Ectodermal cell (in vitro differentiated cells): ENCODE measurements at regions not wholly inside any gene's neighbourhood (a gene's known extent, or its start where the extent isn't known, plus 50 kb on each side); places are given as distances from the start of the nearest gene placed in this dataset.
"Not testable (repeated sequence)": the region's sequence is repeated elsewhere in the genome, so short reads cannot be mapped to it uniquely, and the experiment has no call there.

Source experiments
- H3K27ac ChIP-seq: 2 replicates; pipeline ENCODE4 v1.7.0; 2013; ENCODE audit warnings: mild to moderate bottlenecking, low read depth, low read length; ENCODE audit not compliant: insufficient read depth, poor library complexity, severe bottlenecking
- H3K27me3 ChIP-seq: 2 replicates; pipeline ENCODE4 v1.7.0; 2013; ENCODE audit warnings: mild to moderate bottlenecking, low read length; ENCODE audit not compliant: insufficient read depth, control insufficient read depth, poor library complexity, severe bottlenecking
- H3K36me3 ChIP-seq: one replicate; pipeline ENCODE4 v1.7.0; 2013; ENCODE audit warnings: low read length; ENCODE audit not compliant: control insufficient read depth, insufficient read depth
- H3K4me1 ChIP-seq: one replicate; pipeline ENCODE4 v1.7.0; 2013; ENCODE audit warnings: low read length; ENCODE audit not compliant: control insufficient read depth, insufficient read depth
- H3K4me3 ChIP-seq: 2 replicates; pipeline ENCODE4 v1.7.0; 2013; ENCODE audit warnings: low read depth, low read length, control low read depth; ENCODE audit not compliant: insufficient read depth
- H3K9me3 ChIP-seq: 2 replicates; pipeline ENCODE4 v1.7.0; 2013; ENCODE audit warnings: mild to moderate bottlenecking, low read length, moderate library complexity; ENCODE audit not compliant: control insufficient read depth
- WGBS, 2 experiments: methylation state at CpG; one replicate each; pipeline ENCODE4 v1.1.7; 2013; ENCODE audit warnings: missing lambda C conversion rate in 2 of 2; 5-methylcytosine and 5-hydroxymethylcytosine counted together

GRCh38 chr1:117732065-117732797 lies 126.4 kb downstream of the TENT5C start:
- Histone ChIP-seq H3K4me1 (no peaks in the 10 kb centered on the region), H3K9me3 (no peaks in the 10 kb centered on the region), H3K27ac (no peak overlapping the region), H3K27me3 (no peaks in the 10 kb centered on the region), H3K36me3 (no peaks in the 10 kb centered on the region), H3K4me3 (no peak overlapping the region)
- 90 to 94% methylated on average over 4 of the region's 4 CpGs for WGBS, 2 experiments

- 92% methylated on average over 7 of the region's 7 CpGs for WGBS, 2 experiments
- no peak overlapping the region for H3K4me3 ChIP-seq
These were observed 127.1 kb downstream of the TENT5C start for GRCh38 chr1:117732956-117733355.

GRCh38 chr1:117734403-117734802 lies 128.6 kb downstream of the TENT5C start:
- H3K4me3 ChIP-seq = no peak overlapping the region

More at GRCh38 chr1:117732956-117733355, 127.1 kb downstream of the TENT5C start:
- Histone ChIP-seq H3K4me1 (no peaks in the 10 kb centered on the region), H3K9me3 (no peaks in the 10 kb centered on the region), H3K27me3 (no peaks in the 10 kb centered on the region), H3K36me3 (no peaks in the 10 kb centered on the region), H3K27ac (no peak overlapping the region)

GRCh38 chr1:117735045-117735992 lies 129.5 kb downstream of the TENT5C start:
- Histone ChIP-seq H3K4me3 (no peak overlapping the region), H3K9me3 (no peaks in the 10 kb centered on the region), H3K4me1 (no peaks in the 10 kb centered on the region), H3K27ac (no peak overlapping the region), H3K36me3 (no peaks in the 10 kb centered on the region), H3K27me3 (no peaks in the 10 kb centered on the region)
- 38 to 67% methylated on average over 1 to 2 of the region's 2 CpGs for WGBS, 2 experiments

More at GRCh38 chr1:117734403-117734802, 128.6 kb downstream of the TENT5C start:
- H3K27ac ChIP-seq = no peak overlapping the region
- WGBS, 2 experiments = 92 to 93% methylated on average over 3 of the region's 3 CpGs
- H3K36me3 ChIP-seq = no peaks in the 10 kb centered on the region
- no peaks in the 10 kb centered on the region for H3K9me3 ChIP-seq
- no peaks in the 10 kb centered on the region for H3K27me3 ChIP-seq
- H3K4me1 ChIP-seq = no peaks in the 10 kb centered on the region

GRCh38 chr1:117739504-117739903 lies 133.7 kb downstream of the TENT5C start:
- H3K27ac ChIP-seq = no peak overlapping the region
- H3K4me1 ChIP-seq = no peaks in the 10 kb centered on the region
- no peaks in the 10 kb centered on the region for H3K27me3 ChIP-seq
- H3K36me3 ChIP-seq = no peaks in the 10 kb centered on the region
- WGBS, 2 experiments = 90 to 95% methylated on average over 1 of the region's 1 CpG
- no peak overlapping the region for H3K4me3 ChIP-seq
- H3K9me3 ChIP-seq = no peaks in the 10 kb centered on the region

GRCh38 chr1:117740496-117740895 lies 134.6 kb downstream of the TENT5C start:
- no peak overlapping the region for H3K4me3 ChIP-seq
- 81 to 83% methylated on average over 3 of the region's 3 CpGs for WGBS, 2 experiments
- H3K27ac ChIP-seq = no peak overlapping the region
- no peaks in the 10 kb centered on the region for H3K27me3 ChIP-seq
- no peaks in the 10 kb centered on the region for H3K9me3 ChIP-seq
- H3K36me3 ChIP-seq = no peaks in the 10 kb centered on the region
- H3K4me1 ChIP-seq = no peaks in the 10 kb centered on the region

- H3K4me1 ChIP-seq, H3K4me3 ChIP-seq, H3K9me3 ChIP-seq, H3K27ac ChIP-seq, H3K36me3 ChIP-seq, H3K27me3 ChIP-seq: not testable (repeated sequence)
These were observed 140.7 kb downstream of the TENT5C start for GRCh38 chr1:117746565-117746964.

- Histone ChIP-seq H3K27me3 (no peaks in the 10 kb centered on the region), H3K4me3 (no peak overlapping the region), H3K36me3 (no peaks in the 10 kb centered on the region), H3K9me3 (no peaks in the 10 kb centered on the region), H3K4me1 (no peaks in the 10 kb centered on the region), H3K27ac (no peak overlapping the region)
- WGBS, 2 experiments = 93 to 100% methylated on average over 1 to 2 of the region's 2 CpGs
These were observed 141.8 kb downstream of the TENT5C start for GRCh38 chr1:117747605-117748004.

GRCh38 chr1:117751321-117751720 lies 145.5 kb downstream of the TENT5C start:
- no peaks in the 10 kb centered on the region for H3K27me3 ChIP-seq
- 97 to 98% methylated on average over 2 of the region's 2 CpGs for WGBS, 2 experiments

GRCh38 chr1:117752661-117753060 lies 146.8 kb downstream of the TENT5C start:
- Histone ChIP-seq H3K4me1 (no peaks in the 10 kb centered on the region), H3K27me3 (no peaks in the 10 kb centered on the region), H3K36me3 (no peaks in the 10 kb centered on the region), H3K4me3 (no peak overlapping the region), H3K27ac (no peak overlapping the region), H3K9me3 (no peaks in the 10 kb centered on the region)

More at GRCh38 chr1:117751321-117751720, 145.5 kb downstream of the TENT5C start:
- Histone ChIP-seq H3K4me1 (no peaks in the 10 kb centered on the region), H3K36me3 (no peaks in the 10 kb centered on the region), H3K9me3 (no peaks in the 10 kb centered on the region), H3K27ac (no peak overlapping the region), H3K4me3 (no peak overlapping the region)
